ENCODE measurements at regions not wholly inside any gene's neighbourhood (a gene's known extent, or its start where the extent isn't known, plus 50 kb on each side); places are given as distances from the start of the nearest gene placed in this dataset.
"Not testable (repeated sequence)": the region's sequence is repeated elsewhere in the genome, so short reads cannot be mapped to it uniquely, and the experiment has no call there.

- H3K9ac ChIP-seq (ENCODE audit: control insufficient read depth, insufficient read depth, low read length); intact Hi-C loops (cut with micrococcal nuclease; ENCODE audit: unreplicated experiment); in situ Hi-C loops (cut with MboI); POLR2A ChIA-PET; ATAC-seq; H3K79me2 ChIP-seq (ENCODE audit: control insufficient read depth, insufficient read depth, low read length); H3K36me3 ChIP-seq (ENCODE audit: control insufficient read depth in 2 of 2, insufficient read depth in 2 of 2, low read length in 1 of 2); FAIRE-seq; H4K20me1 ChIP-seq (ENCODE audit: control insufficient read depth, insufficient read depth); H3K9me3 ChIP-seq (replicated peaks; ENCODE audit: control insufficient read depth, insufficient read depth, low read length); BruUV-seq (replicated peaks); H3K27ac ChIP-seq (ENCODE audit: control insufficient read depth, insufficient read depth); H3K4me2 ChIP-seq (ENCODE audit: control insufficient read depth, insufficient read depth); H2AFZ ChIP-seq (ENCODE audit: control insufficient read depth, low read depth, low read length); H3K4me3 ChIP-seq; H3K4me1 ChIP-seq (ENCODE audit: control insufficient read depth, insufficient read depth, low read length); H3K27me3 ChIP-seq (replicated peaks in 1 of 2; ENCODE audit: control insufficient read depth in 2 of 2, insufficient read depth in 2 of 2, low read length in 1 of 2); DNase-seq (ENCODE audit: low read depth, low spot score): not testable (repeated sequence)
- ChIA-PET RAD21 (ENCODE audit: unreplicated experiment) (interaction anchor here (1.5 kb wide), 1 partner anchor 33 kb away, joined by 4 read pairs; no protein-coding TSS in a partner anchor), CTCF (interaction anchor here (2.2 kb wide), 1 partner anchor 33 kb away, joined by 11 read pairs; no protein-coding TSS in a partner anchor), SMC1A (ENCODE audit: uncharacterized antibody, unreplicated experiment) (interaction anchor here (1.4 kb wide), 1 partner anchor 8 kb away, joined by 3 read pairs; no protein-coding TSS in a partner anchor)
- 70% methylated on average over 30 of the region's 36 CpGs for WGBS (ENCODE audit: insufficient coverage, insufficient replicate concordance, low lambda C conversion rate, missing lambda C conversion rate)
These were observed 93.2 kb upstream of the CCBE1 start for GRCh38 chr18:59790346-59790936.

DNA sequence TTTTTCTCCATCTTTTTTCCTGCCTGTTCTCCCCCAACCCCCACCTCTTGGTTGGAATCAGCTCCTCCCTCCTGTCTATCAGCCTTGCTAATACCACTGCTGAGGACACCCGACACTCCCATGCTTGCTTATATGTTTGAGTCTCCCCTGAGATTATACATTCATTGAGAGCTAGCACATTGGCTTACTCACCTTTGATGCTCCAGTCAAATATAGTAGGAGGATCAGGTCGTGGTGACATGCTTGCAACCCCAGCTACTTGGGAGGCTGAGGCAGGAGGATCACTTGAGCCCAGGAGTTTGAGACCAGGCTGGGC is 91.5 kb upstream of the CCBE1 start:
- 33% methylated on average over 2 of the region's 2 CpGs for WGBS (ENCODE audit: insufficient coverage, insufficient replicate concordance, low lambda C conversion rate, missing lambda C conversion rate)
- CTCF ChIA-PET, result interaction anchor here (1.2 kb wide), 1 partner anchor 35 kb away, joined by 3 read pairs; no protein-coding TSS in a partner anchor
- RAD21 ChIA-PET (ENCODE audit: unreplicated experiment), result no interaction called here
- H3K27me3 ChIP-seq (replicated peaks in 1 of 2; ENCODE audit: control insufficient read depth in 2 of 2, insufficient read depth in 2 of 2, low read length in 1 of 2), result no peaks in the 10 kb centered on the region
- intact Hi-C loops (cut with micrococcal nuclease; ENCODE audit: unreplicated experiment) (loop anchor here (10.0 kb wide), 1 partner anchor 626 kb away; no protein-coding TSS in a partner anchor), in situ Hi-C loops (cut with MboI) (no loop called here)
- H3K79me2 ChIP-seq (ENCODE audit: control insufficient read depth, insufficient read depth, low read length), result no peaks in the 10 kb centered on the region
- H3K4me3 ChIP-seq, result no peak overlapping the region
- DNase-seq (ENCODE audit: low read depth, low spot score) (no peak), FAIRE-seq (no peak), ATAC-seq (no peak)
- TF ChIP-seq DPF2 (IDR thresholded peaks at IDR 0.05) (no peak), ETV6 (conservative IDR thresholded peaks at IDR 0.05 in 1 of 2, IDR thresholded peaks at IDR 0.05 in 1 of 2; ENCODE audit: borderline replicate concordance in 1 of 2, low read depth in 1 of 2) (no peak)
- SMC1A ChIA-PET (ENCODE audit: uncharacterized antibody, unreplicated experiment), result no interaction called here
- no peak overlapping the region for H2AFZ ChIP-seq (ENCODE audit: control insufficient read depth, low read depth, low read length)
- no peaks in the 10 kb centered on the region for H4K20me1 ChIP-seq (ENCODE audit: control insufficient read depth, insufficient read depth)
- POLR2A ChIA-PET, result no interaction called here
- H3K36me3 ChIP-seq (ENCODE audit: control insufficient read depth in 2 of 2, insufficient read depth in 2 of 2, low read length in 1 of 2), result no peaks in the 10 kb centered on the region
- H3K4me2 ChIP-seq (ENCODE audit: control insufficient read depth, insufficient read depth), result no peak overlapping the region
- no peak overlapping the region for H3K9ac ChIP-seq (ENCODE audit: control insufficient read depth, insufficient read depth, low read length)
- no peaks in the 10 kb centered on the region for H3K9me3 ChIP-seq (replicated peaks; ENCODE audit: control insufficient read depth, insufficient read depth, low read length)
- no TSS peak for BruUV-seq (replicated peaks)
- H3K27ac ChIP-seq (ENCODE audit: control insufficient read depth, insufficient read depth), result no peak overlapping the region
- H3K4me1 ChIP-seq (ENCODE audit: control insufficient read depth, insufficient read depth, low read length), result no peaks in the 10 kb centered on the region

Data from GM12878 (cell line).